HL-60 (cell line): ENCODE measurements at regions not wholly inside any gene's neighbourhood (a gene's known extent, or its start where the extent isn't known, plus 50 kb on each side); places are given as distances from the start of the nearest gene placed in this dataset.

Source experiments
- DNase-seq, 2 experiments: peaks; one replicate each; pipeline ENCODE4 v3.0.0-alpha.2; 2010 to 2020; ENCODE audit warnings: low read depth in 1 of 2, low spot score in 1 of 2
- H3K27ac ChIP-seq: fragments of 250-450 bp; sonication (Bioruptor Pico); replicated peaks from 2 replicates; pipeline ENCODE4 v1.5.1; 2020; ENCODE audit warnings: mild to moderate bottlenecking, moderate library complexity
- H3K27me3 ChIP-seq: fragments of 250-450 bp; sonication (Bioruptor Pico); 2 replicates; pipeline ENCODE4 v1.5.1; 2021; ENCODE audit warnings: mild to moderate bottlenecking, moderate library complexity; ENCODE audit not compliant: insufficient read depth, poor library complexity, severe bottlenecking
- H3K4me3 ChIP-seq: replicated peaks from 2 replicates; pipeline ENCODE4 v1.5.1; 2011; ENCODE audit warnings: mild to moderate bottlenecking, control low read depth, low read length; ENCODE audit not compliant: insufficient read depth
- CTCF ChIP-seq: IDR thresholded peaks from one replicate; pipeline ENCODE4 v1.5.1; 2011; ENCODE audit warnings: low read length, control low read depth, inconsistent platforms; ENCODE audit not compliant: insufficient read depth
- GABPA ChIP-seq: IDR thresholded peaks from 2 replicates; pipeline ENCODE4 v1.6.1; 2012; ENCODE audit warnings: low read depth
- POLR2AphosphoS5 ChIP-seq: IDR thresholded peaks from 2 replicates; pipeline ENCODE4 v1.6.1; 2012; ENCODE audit warnings: low read depth
- REST ChIP-seq: IDR thresholded peaks from 2 replicates; pipeline ENCODE4 v1.6.1; 2012; ENCODE audit warnings: low read depth; ENCODE audit not compliant: insufficient replicate concordance
- SPI1 ChIP-seq: IDR thresholded peaks from 2 replicates; pipeline ENCODE4 v1.6.1; 2012; ENCODE audit warnings: low read depth, mild to moderate bottlenecking, borderline replicate concordance

- TF ChIP-seq REST (no peak), POLR2AphosphoS5 (no peak), GABPA (no peak), CTCF (no peak), SPI1 (no peak)
- no peak for DNase-seq
- Histone ChIP-seq H3K27ac (no peak overlapping the region), H3K27me3 (no peaks in the 10 kb centered on the region), H3K4me3 (no peak overlapping the region)
Measured at GRCh38 chr13:104635879-104636278, 1569.7 kb upstream of the SLC10A2 start.

DNA sequence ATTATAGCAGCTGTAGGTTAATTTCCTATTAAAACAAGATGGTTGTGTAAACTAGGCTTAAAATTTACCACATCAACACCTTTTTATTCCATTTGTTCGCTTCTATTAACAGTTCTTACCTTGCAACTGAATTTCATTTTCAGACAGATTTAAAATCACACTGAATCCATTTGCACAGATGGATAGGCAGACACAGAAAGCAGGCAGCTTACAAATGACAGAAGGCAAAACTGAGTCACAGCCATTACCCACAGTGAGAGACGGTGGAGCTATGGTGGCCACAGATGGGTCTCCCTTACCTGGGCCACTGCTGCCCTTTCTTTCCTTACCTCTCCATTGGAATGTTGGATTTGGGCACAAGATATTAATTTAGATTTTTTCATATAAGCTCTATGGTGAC lies 1567.8 kb upstream of the SLC10A2 start:
- Histone ChIP-seq H3K27me3 (no peaks in the 10 kb centered on the region), H3K27ac (no peak overlapping the region), H3K4me3 (no peak overlapping the region)
- no peak for DNase-seq
- TF ChIP-seq GABPA = no peak
- TF ChIP-seq REST = no peak
- no peak for TF ChIP-seq SPI1

DNA sequence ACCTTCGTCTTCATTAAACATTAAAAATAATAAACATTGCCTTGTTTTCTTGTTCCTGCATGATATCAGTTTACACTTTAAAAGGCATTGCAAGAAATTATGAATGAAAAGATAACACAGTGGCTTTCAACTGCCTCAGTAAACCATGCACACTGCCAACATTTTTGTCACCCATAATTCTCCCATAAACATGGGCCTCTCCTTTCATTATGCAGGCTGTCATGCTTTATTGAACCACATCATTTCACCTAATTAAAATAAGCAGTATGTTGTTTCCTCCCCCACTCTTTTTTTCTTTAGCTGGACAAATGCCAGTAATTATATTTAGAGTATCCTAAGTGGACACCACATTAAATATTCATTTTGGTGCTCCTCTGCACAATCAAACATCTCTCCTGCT lies 1566.5 kb upstream of the SLC10A2 start:
- TF ChIP-seq GABPA = no peak
- TF ChIP-seq CTCF = no peak
- H3K4me3 ChIP-seq = no peak overlapping the region
- H3K27me3 ChIP-seq = no peaks in the 10 kb centered on the region
- no peak for DNase-seq
- no peak overlapping the region for H3K27ac ChIP-seq

DNA sequence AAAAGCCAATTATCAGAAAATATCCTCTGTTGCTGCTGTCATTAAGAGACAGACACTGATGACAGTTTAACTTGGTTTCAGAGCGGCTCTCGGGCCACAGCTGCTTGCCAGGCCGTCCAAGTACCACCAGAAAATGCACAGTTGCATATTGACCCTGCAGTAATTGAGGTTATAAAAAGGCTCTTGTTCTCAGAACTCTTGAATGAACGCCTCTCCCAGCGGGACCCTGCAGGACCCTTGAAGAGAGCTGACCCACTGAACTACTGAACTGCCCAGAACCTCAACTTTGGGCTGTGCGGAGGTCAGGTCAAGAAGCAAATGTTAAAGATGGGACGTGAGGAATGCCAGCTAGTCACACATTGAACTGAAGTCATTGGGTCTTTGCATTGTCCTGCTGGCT lies 1559.0 kb upstream of the SLC10A2 start:
- H3K27ac ChIP-seq = no peak overlapping the region
- no peak for TF ChIP-seq GABPA
- TF ChIP-seq SPI1 = no peak
- no peak for TF ChIP-seq POLR2AphosphoS5
- no peak for TF ChIP-seq CTCF
- TF ChIP-seq REST = no peak
- H3K27me3 ChIP-seq = no peaks in the 10 kb centered on the region
- DNase-seq = no peak
- H3K4me3 ChIP-seq = no peak overlapping the region
